Fibroblast of the aortic adventitia (primary cell): ENCODE measurements at regions not wholly inside any gene's neighbourhood (a gene's known extent, or its start where the extent isn't known, plus 50 kb on each side); places are given as distances from the start of the nearest gene placed in this dataset.

Source experiments
- DNase-seq: peaks from one replicate; pipeline ENCODE4 v3.0.0-alpha.2; 2010; ENCODE audit warnings: low read depth
- H3K4me3 ChIP-seq: 2 replicates; pipeline ENCODE4 v1.5.1; 2011; ENCODE audit warnings: low read depth, mild to moderate bottlenecking, control low read depth, low read length, moderate library complexity
- TF ChIP-seq, protein P1 (sequence below): IDR thresholded peaks from 2 replicates; pipeline ENCODE4 v1.5.1; 2011; ENCODE audit warnings: mild to moderate bottlenecking, low read length, control low read depth, inconsistent platforms; ENCODE audit not compliant: insufficient read depth

DNA sequence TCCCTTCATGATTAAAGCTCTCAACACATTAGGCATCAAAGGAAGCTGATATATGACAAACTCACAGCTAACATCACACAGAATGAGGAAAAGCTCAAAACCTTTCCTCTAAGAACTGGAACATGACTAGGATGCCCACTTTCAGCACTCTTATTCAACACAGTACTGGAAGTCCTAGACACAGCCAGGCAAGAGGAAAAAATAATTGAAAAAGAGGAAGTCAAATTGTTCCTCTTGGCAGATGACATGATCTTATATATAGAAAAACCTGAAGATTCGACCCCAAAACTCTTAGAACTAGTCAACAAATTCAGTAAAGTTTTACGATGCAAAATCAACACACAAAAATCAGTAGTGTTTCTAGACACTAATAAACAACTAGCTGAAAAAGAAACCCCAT, 144.3 kb upstream of the NREP start:
- TF ChIP-seq, protein P1, sequence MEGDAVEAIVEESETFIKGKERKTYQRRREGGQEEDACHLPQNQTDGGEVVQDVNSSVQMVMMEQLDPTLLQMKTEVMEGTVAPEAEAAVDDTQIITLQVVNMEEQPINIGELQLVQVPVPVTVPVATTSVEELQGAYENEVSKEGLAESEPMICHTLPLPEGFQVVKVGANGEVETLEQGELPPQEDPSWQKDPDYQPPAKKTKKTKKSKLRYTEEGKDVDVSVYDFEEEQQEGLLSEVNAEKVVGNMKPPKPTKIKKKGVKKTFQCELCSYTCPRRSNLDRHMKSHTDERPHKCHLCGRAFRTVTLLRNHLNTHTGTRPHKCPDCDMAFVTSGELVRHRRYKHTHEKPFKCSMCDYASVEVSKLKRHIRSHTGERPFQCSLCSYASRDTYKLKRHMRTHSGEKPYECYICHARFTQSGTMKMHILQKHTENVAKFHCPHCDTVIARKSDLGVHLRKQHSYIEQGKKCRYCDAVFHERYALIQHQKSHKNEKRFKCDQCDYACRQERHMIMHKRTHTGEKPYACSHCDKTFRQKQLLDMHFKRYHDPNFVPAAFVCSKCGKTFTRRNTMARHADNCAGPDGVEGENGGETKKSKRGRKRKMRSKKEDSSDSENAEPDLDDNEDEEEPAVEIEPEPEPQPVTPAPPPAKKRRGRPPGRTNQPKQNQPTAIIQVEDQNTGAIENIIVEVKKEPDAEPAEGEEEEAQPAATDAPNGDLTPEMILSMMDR = no peak
- DNase-seq = no peak
- H3K4me3 ChIP-seq = no peak overlapping the region

DNA sequence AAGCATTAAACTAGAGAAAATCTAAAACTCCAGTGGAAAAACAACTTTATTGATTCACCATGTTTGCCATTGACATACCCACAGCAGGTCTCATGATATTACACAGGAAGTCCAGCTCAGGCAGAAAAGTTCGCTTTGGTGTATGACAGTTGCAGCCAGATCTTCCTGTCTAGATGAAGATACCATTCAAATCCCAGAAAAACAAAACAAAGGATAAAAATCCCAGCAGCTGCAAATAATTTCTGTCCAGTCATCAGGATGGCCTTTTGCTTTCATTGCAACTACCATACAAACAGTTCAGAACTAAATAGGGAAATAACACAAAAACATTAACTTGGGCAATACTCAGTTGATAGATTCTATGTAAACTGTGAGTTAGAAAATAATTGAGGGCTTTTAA, 136.0 kb upstream of the NREP start:
- no peak overlapping the region for H3K4me3 ChIP-seq
- no peak for DNase-seq
- TF ChIP-seq, protein P1 = no peak

DNA sequence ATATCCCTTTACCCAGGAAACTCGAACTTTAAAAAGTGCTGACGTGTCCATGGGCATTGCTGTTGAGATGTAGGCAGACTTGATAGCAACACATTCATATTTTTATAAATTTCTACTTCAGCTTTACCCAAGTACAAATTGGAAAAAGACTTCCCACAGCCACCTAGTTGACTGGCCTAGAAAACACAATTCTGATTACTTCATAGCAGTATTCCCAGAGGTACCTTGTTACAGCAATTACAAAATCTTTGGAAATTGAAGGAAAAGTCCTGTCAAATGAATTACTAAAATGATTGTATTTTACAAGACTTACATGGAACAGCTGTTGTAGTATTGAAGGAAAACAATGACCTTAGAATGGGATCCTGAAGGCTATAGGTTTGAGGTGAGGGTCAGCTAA, 130.7 kb upstream of the NREP start:
- peak; percentile 45 for DNase-seq
- TF ChIP-seq, protein P1 = no peak
- no peak overlapping the region for H3K4me3 ChIP-seq

DNA sequence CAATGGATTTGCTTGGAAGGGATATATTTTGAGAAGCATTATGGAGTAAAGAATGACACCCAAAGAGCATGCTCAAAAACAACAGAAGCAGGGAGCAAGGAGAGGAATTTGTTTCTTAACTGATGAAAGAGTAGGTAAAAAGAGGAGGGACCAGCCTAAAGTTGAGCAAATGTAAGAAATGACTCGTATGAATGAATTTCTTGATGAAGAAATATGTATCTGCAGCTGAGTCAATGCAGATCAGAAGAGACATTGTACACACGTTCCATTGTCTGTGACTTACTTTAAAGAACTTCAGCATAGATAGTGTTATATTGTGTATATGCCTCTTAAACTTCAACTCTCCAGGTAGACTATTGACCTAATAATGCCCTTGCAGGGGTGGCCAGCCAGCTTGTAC, 112.7 kb upstream of the NREP start:
- no peak overlapping the region for H3K4me3 ChIP-seq
- peak; percentile 72 for DNase-seq
- TF ChIP-seq, protein P1 = no peak

DNA sequence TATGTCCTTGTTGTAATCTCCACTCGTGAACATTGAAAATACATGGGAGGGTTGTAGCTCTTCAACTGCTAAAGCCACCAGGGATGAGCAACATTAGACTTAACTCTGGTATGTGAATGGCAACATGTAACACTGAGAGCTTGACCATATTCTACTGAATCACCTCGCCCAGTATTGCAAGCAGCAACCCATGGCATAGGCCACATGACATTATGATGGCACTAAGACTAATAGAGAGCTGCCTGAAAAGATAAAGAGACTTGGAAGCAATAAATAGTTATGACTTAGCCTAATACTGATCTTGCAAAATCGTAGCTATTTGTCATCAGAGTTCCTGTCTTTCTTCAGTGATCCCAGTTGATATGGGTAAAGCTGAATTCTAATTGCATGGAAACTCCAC, 108.4 kb upstream of the NREP start:
- no peak overlapping the region for H3K4me3 ChIP-seq
- TF ChIP-seq, protein P1 = no peak
- peak; percentile 27 for DNase-seq

DNA sequence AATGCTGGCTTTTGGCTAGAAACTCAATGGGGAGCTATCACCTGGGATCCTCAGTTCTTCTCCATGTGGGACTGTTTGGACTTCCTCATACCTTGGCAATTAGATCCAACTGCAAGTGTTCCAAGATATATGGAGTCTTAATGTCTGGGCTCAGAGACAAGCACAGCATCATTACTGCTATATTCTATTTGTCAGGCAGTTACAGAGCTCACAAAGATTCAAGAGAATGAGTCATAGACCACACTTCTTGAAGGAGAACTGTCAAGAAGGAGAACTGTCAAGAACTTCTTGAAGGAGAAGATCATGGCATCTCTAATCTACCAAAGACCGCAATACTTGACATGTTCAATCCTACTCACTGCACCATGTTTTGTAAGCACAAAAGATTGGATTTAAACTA, 106.8 kb upstream of the NREP start:
- no peak for DNase-seq
- TF ChIP-seq, protein P1 = no peak
- no peak overlapping the region for H3K4me3 ChIP-seq

DNA sequence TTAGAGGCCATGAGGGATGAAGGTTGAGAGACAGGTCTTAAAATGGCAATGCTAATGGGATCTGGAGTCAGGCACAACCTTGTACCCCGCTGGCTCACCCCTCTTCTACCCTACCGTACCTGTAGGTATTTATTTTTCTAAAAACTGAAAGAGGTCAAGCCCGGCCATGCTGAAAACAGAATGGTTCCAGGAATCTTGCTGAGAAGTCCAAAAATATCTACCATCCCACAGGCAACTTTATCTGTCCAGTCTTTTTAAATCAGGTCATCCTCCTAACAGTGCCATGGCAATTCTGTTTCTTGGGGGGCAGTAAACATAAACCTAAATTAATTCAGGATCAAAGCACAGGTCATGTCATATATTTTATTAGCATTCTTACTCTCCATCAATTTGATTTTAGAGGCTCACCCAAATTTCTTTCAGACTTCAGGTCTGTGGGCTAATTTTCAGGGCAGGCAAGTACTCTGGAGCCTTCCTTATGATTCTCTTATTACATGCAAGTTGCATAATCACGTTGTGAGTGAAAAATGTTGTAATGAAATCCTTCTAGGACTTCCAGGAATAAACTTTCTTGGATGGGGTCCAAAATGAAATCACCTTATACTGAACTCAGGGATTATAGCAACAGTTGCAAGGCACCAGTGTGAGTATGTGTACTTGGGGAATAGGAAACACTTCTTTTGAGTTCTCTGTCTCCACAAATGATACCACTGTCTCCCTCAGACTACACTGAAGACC, 102.7 kb upstream of the NREP start:
- TF ChIP-seq, protein P1 = no peak
- peak; percentile 98 for DNase-seq
- no peak overlapping the region for H3K4me3 ChIP-seq
